ENCODE measurements at regions not wholly inside any gene's neighbourhood (a gene's known extent, or its start where the extent isn't known, plus 50 kb on each side); places are given as distances from the start of the nearest gene placed in this dataset.

- no peak for DNase-seq (ENCODE audit: low spot score)
Measured at GRCh38 chr10:130463104-130463875, 327.1 kb downstream of the GLRX3 start.

GRCh38 chr10:130463876-130464364 lies 327.7 kb downstream of the GLRX3 start:
- DNase-seq (ENCODE audit: low spot score), result no peak

- no peak for DNase-seq (ENCODE audit: low spot score)
Measured at GRCh38 chr10:130464426-130464825, 328.2 kb downstream of the GLRX3 start.

- no peak for DNase-seq (ENCODE audit: low spot score)
Measured at GRCh38 chr10:130466271-130466997, 330.2 kb downstream of the GLRX3 start.

- no peak for DNase-seq (ENCODE audit: low spot score)
Measured at GRCh38 chr10:130470286-130470685, 334.1 kb downstream of the GLRX3 start.

GRCh38 chr10:130470973-130471372 lies 334.8 kb downstream of the GLRX3 start:
- DNase-seq (ENCODE audit: low spot score), result no peak

GRCh38 chr10:130471486-130471885 lies 335.3 kb downstream of the GLRX3 start:
- DNase-seq (ENCODE audit: low spot score), result no peak

GRCh38 chr10:130472236-130472635 lies 336.0 kb downstream of the GLRX3 start:
- no peak for DNase-seq (ENCODE audit: low spot score)

- DNase-seq (ENCODE audit: low spot score), result no peak
Measured at GRCh38 chr10:130474591-130474990, 338.4 kb downstream of the GLRX3 start.

- no peak for DNase-seq (ENCODE audit: low spot score)
Measured at GRCh38 chr10:130477360-130477759, 341.2 kb downstream of the GLRX3 start.

GRCh38 chr10:130479146-130479545 lies 343.0 kb downstream of the GLRX3 start:
- no peak for DNase-seq (ENCODE audit: low spot score)

- no peak for DNase-seq (ENCODE audit: low spot score)
Measured at GRCh38 chr10:130479926-130480325, 343.7 kb downstream of the GLRX3 start.

GRCh38 chr10:130480491-130480890 lies 344.3 kb downstream of the GLRX3 start:
- DNase-seq (ENCODE audit: low spot score), result no peak

GRCh38 chr10:130481076-130481930 lies 345.1 kb downstream of the GLRX3 start:
- DNase-seq (ENCODE audit: low spot score), result no peak

GRCh38 chr10:130481936-130482335 lies 345.7 kb downstream of the GLRX3 start:
- no peak for DNase-seq (ENCODE audit: low spot score)

- no peak for DNase-seq (ENCODE audit: low spot score)
Measured at GRCh38 chr10:130483691-130484467, 347.7 kb downstream of the GLRX3 start.

GRCh38 chr10:130484468-130485180 lies 348.4 kb downstream of the GLRX3 start:
- no peak for DNase-seq (ENCODE audit: low spot score)

- DNase-seq (ENCODE audit: low spot score), result no peak
Measured at GRCh38 chr10:130485236-130485957, 349.2 kb downstream of the GLRX3 start.

- no peak for DNase-seq (ENCODE audit: low spot score)
Measured at GRCh38 chr10:130485958-130486895, 350.0 kb downstream of the GLRX3 start.
